K562 (cell line): ENCODE measurements at regions not wholly inside any gene's neighbourhood (a gene's known extent, or its start where the extent isn't known, plus 50 kb on each side); places are given as distances from the start of the nearest gene placed in this dataset.

Experiments used
- CBFA2T3 ChIP-seq: fragments of 450-650 bp; IDR thresholded peaks from 2 replicates; pipeline ENCODE4 v1.6.1; 2017
- CBX2 ChIP-seq: fragments of 200-600 bp; sonication (generic); IDR thresholded peaks from one replicate; pipeline ENCODE4 v1.6.1; 2012; ENCODE audit warnings: mild to moderate bottlenecking, low read length, inconsistent platforms; ENCODE audit not compliant: insufficient read depth, poor library complexity, severe bottlenecking
- COPS2 ChIP-seq: fragments of 450-650 bp; conservative IDR thresholded peaks from 2 replicates; pipeline ENCODE4 v1.6.1; 2016; ENCODE audit warnings: mild to moderate bottlenecking, moderate library complexity
- ETV1 ChIP-seq: fragments of 450-650 bp; conservative IDR thresholded peaks from 2 replicates; pipeline ENCODE4 v1.6.1; 2016; ENCODE audit warnings: missing genetic modification characterization, control low read depth, low read depth, missing compliant biosample characterization
- FOSL1 ChIP-seq: fragments of 200-800 bp; sonication (Bioruptor generic); conservative IDR thresholded peaks from 2 replicates; pipeline ENCODE4 v1.6.1; 2016; ENCODE audit warnings: missing genetic modification characterization, missing compliant biosample characterization
- ILK ChIP-seq: fragments of 450-650 bp; IDR thresholded peaks from 2 replicates; pipeline ENCODE4 v1.6.1; 2016; ENCODE audit warnings: missing genetic modification characterization, low read depth, mild to moderate bottlenecking, missing compliant biosample characterization, moderate library complexity, borderline replicate concordance
- JUND ChIP-seq, 2 experiments: IDR thresholded peaks; 2 replicates in 1 of 2; 3 replicates in 1 of 2; pipeline ENCODE4 v1.6.1; 2011; ENCODE audit warnings: borderline replicate concordance in 2 of 2, low read depth in 2 of 2, low read length in 2 of 2, improper control_type of control experiment in 1 of 2, missing biosample characterization in 1 of 2, missing genetic modification characterization in 1 of 2, missing genetic modification reagents in 1 of 2
- POLR2G ChIP-seq: fragments of 200-400 bp; formaldehyde crosslinking; IDR thresholded peaks from 2 replicates; pipeline ENCODE4 v1.6.1; 2017; ENCODE audit warnings: low read depth, mild to moderate bottlenecking, antibody characterized with exemption, low read length, moderate library complexity
- REST ChIP-seq, 2 experiments: fragments of 450-650 bp; formaldehyde crosslinking in 1 of 2; IDR thresholded peaks; 2 replicates each; pipeline versions ENCODE4 v1.4.0 to v1.6.1; 2014 to 2020; ENCODE audit warnings: mild to moderate bottlenecking in 2 of 2, borderline replicate concordance in 1 of 2, low read depth in 1 of 2
- RUNX1 ChIP-seq: sonication (generic); IDR thresholded peaks from 2 replicates; pipeline ENCODE4 v1.6.1; 2016; ENCODE audit warnings: antibody characterized with exemption, low read depth
- SMAD1 ChIP-seq: fragments of 150-350 bp; IDR thresholded peaks from 2 replicates; pipeline ENCODE4 v1.6.1; 2014; ENCODE audit warnings: low read length, low read depth; ENCODE audit not compliant: partially characterized antibody
- SMAD2 ChIP-seq: fragments of 150-350 bp; IDR thresholded peaks from 2 replicates; pipeline ENCODE4 v1.6.1; 2014; ENCODE audit warnings: low read depth, mild to moderate bottlenecking, low read length
- ZNF699 ChIP-seq: fragments of 250-450 bp; sonication (Bioruptor Pico); IDR thresholded peaks from 2 replicates; pipeline ENCODE4 v1.8.0; 2021; ENCODE audit warnings: mild to moderate bottlenecking, moderate library complexity; ENCODE audit not compliant: insufficient replicate concordance
- TF ChIP-seq, protein P1 (sequence below): fragments of 250-450 bp; sonication (Bioruptor Pico); IDR thresholded peaks from 2 replicates; pipeline ENCODE4 v1.8.0; 2021; ENCODE audit warnings: mild to moderate bottlenecking, moderate library complexity
- TF ChIP-seq, protein P2 (sequence below): IDR thresholded peaks from 2 replicates; pipeline ENCODE4 v1.6.1; 2011; ENCODE audit warnings: borderline replicate concordance, low read depth, mild to moderate bottlenecking, moderate library complexity, low read length; ENCODE audit not compliant: insufficient read depth, poor library complexity, severe bottlenecking

- 0 out of 2 replicates have a peak, but pooled peaks have one; percentile 11 for TF ChIP-seq FOSL1 (tag)
- no peak for TF ChIP-seq ETV1
- no peak for TF ChIP-seq ZNF699 (CRISPR knock-in tag)
- TF ChIP-seq JUND (IDR thresholded peaks at IDR 0.05; ENCODE audit: borderline replicate concordance, low read depth, low read length) = no peak
- TF ChIP-seq JUND (tag; IDR thresholded peaks at IDR 0.05; ENCODE audit: borderline replicate concordance, low read depth, low read length) = peak; percentile 53; the same call in 2 of the 3 replicates
- TF ChIP-seq SMAD1 = no peak
- TF ChIP-seq REST (IDR thresholded peaks at IDR 0.05; ENCODE audit: borderline replicate concordance) = no peak
- TF ChIP-seq REST (CRISPR knock-in tag; IDR thresholded peaks at IDR 0.05; ENCODE audit: low read depth) = no peak
- no peak for TF ChIP-seq CBX2
- TF ChIP-seq CBFA2T3 = no peak
- TF ChIP-seq, protein P1, sequence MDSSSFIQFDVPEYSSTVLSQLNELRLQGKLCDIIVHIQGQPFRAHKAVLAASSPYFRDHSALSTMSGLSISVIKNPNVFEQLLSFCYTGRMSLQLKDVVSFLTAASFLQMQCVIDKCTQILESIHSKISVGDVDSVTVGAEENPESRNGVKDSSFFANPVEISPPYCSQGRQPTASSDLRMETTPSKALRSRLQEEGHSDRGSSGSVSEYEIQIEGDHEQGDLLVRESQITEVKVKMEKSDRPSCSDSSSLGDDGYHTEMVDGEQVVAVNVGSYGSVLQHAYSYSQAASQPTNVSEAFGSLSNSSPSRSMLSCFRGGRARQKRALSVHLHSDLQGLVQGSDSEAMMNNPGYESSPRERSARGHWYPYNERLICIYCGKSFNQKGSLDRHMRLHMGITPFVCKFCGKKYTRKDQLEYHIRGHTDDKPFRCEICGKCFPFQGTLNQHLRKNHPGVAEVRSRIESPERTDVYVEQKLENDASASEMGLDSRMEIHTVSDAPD (CRISPR knock-in tag) = no peak
- no peak for TF ChIP-seq RUNX1
- no peak for TF ChIP-seq COPS2
- no peak for TF ChIP-seq POLR2G
- TF ChIP-seq SMAD2 = no peak
- TF ChIP-seq, protein P2, sequence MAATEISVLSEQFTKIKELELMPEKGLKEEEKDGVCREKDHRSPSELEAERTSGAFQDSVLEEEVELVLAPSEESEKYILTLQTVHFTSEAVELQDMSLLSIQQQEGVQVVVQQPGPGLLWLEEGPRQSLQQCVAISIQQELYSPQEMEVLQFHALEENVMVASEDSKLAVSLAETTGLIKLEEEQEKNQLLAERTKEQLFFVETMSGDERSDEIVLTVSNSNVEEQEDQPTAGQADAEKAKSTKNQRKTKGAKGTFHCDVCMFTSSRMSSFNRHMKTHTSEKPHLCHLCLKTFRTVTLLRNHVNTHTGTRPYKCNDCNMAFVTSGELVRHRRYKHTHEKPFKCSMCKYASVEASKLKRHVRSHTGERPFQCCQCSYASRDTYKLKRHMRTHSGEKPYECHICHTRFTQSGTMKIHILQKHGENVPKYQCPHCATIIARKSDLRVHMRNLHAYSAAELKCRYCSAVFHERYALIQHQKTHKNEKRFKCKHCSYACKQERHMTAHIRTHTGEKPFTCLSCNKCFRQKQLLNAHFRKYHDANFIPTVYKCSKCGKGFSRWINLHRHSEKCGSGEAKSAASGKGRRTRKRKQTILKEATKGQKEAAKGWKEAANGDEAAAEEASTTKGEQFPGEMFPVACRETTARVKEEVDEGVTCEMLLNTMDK = no peak
- TF ChIP-seq ILK (tag) = no peak
These were observed 62.4 kb upstream of the MED13L start (continued) for GRCh38 chr12:116339800-116340371.
